Activated B cell treated with CpG ODN at 0.5 μM for 24 hours (primary cell): ENCODE measurements at regions not wholly inside any gene's neighbourhood (a gene's known extent, or its start where the extent isn't known, plus 50 kb on each side); places are given as distances from the start of the nearest gene placed in this dataset.

Experiments
- ATAC-seq: fragments of 200-7000 bp; cut with Tn5 transposase; one replicate; pipeline ENCODE4 v1.10.0; 2021; ENCODE audit warnings: low read depth, mild to moderate bottlenecking, moderate library complexity
- CTCF ChIA-PET: fragments of 350-600 bp; sonication (Branson Sonifier 250); formaldehyde crosslinking; loops from one replicate; lab custom pipeline; 2021; ENCODE audit warnings: antibody characterized with exemption; lab: Charles Lee
- POLR2A ChIA-PET: fragments of 350-600 bp; sonication (Branson Sonifier 250); formaldehyde crosslinking; loops from one replicate; lab custom pipeline; 2021; ENCODE audit warnings: antibody characterized with exemption; lab: Charles Lee
- DNase-seq: peaks from one replicate; pipeline ENCODE4 v3.0.0; 2022
- H3K27ac Mint-ChIP-seq: one replicate; pipeline ENCODE4 v1.8.0; 2020; ENCODE audit warnings: mixed read lengths
- H3K27me3 Mint-ChIP-seq: one replicate; pipeline ENCODE4 v1.8.0; 2021; ENCODE audit warnings: mixed read lengths
- H3K36me3 Mint-ChIP-seq: one replicate; pipeline ENCODE4 v1.8.0; 2021; ENCODE audit warnings: low read depth, mixed read lengths
- H3K4me1 Mint-ChIP-seq: one replicate; pipeline ENCODE4 v1.8.0; 2021; ENCODE audit warnings: mixed read lengths
- H3K4me3 Mint-ChIP-seq: one replicate; pipeline ENCODE4 v1.8.0; 2020; ENCODE audit warnings: mild to moderate bottlenecking, mixed read lengths
- H3K9me3 Mint-ChIP-seq: one replicate; pipeline ENCODE4 v1.8.0; 2020; ENCODE audit warnings: mixed read lengths
- CTCF ChIP-seq: fragments of 200-600 bp; IDR thresholded peaks from one replicate; pipeline ENCODE4 v1.8.0; 2022; ENCODE audit warnings: antibody characterized with exemption, mild to moderate bottlenecking
- intact Hi-C: fragments of 100-400 bp; cut with micrococcal nuclease; formaldehyde crosslinking; loops from one replicate; pipeline ENCODE4 v1.15.1; 2024

DNA sequence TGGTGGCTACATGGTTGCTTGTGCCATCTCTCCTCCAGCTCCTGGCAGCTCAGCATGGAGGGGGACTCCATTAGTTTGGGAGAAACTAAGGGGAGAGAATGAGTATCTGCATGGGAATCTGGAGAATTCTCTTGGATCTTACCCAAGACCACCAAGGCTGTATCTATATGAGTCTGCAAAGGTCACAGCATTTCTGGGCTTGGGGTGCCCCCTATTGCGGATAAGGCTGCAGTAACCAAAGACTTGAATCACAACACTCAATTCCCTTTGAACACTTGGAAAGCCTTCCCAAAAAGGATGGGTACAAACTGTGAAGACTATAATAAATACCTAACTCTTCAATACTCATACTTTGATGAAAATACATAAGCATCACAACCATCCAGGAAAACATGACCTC is 623.5 kb upstream of the NR3C2 start:
- ChIA-PET CTCF (no interaction called here), POLR2A (no interaction called here)
- ATAC-seq (no peak), DNase-seq (no peak)
- Mint-ChIP-seq H3K4me3 (no peak overlapping the region), H3K9me3 (peaks cover 6% of the 10 kb centered on the region), H3K27ac (no peak overlapping the region), H3K36me3 (no peaks in the 10 kb centered on the region), H3K4me1 (no peaks in the 10 kb centered on the region), H3K27me3 (no peaks in the 10 kb centered on the region)
- no peak for TF ChIP-seq CTCF
- intact Hi-C loops = no loop called here

DNA sequence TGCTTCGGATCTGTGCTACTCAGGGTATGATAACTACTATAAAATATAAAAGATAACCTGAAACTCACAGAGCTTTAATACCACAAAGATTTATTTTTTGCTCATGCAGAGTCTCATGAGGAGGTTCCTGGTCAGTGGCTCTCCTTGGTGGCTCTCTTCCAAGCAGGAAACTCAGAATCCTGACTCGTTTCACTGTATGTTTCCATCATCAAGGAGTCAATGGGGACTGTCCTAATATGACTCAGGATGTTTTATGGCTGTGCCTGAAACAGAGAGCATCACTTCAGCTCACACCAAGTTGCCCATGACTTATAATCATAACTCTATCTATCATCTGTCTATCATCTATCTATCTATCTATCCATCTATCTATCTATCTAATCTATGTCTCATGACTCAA is 620.8 kb upstream of the NR3C2 start:
- ATAC-seq = no peak

GRCh38 chr4:149057594-149057993 is 615.4 kb upstream of the NR3C2 start:
- ChIA-PET POLR2A (no interaction called here), CTCF (no interaction called here)
- ATAC-seq = no peak
- Mint-ChIP-seq H3K4me1 (no peaks in the 10 kb centered on the region), H3K9me3 (no peaks in the 10 kb centered on the region), H3K36me3 (no peaks in the 10 kb centered on the region), H3K27me3 (no peaks in the 10 kb centered on the region), H3K4me3 (no peak overlapping the region), H3K27ac (no peak overlapping the region)
- DNase-seq = no peak
- TF ChIP-seq CTCF = no peak
- intact Hi-C loops = no loop called here

More for the DNA sequence above, 620.8 kb upstream of the NR3C2 start:
- no peaks in the 10 kb centered on the region for H3K4me1 Mint-ChIP-seq
- no peak overlapping the region for H3K27ac Mint-ChIP-seq
- ChIA-PET POLR2A (no interaction called here), CTCF (no interaction called here)
- no peaks in the 10 kb centered on the region for H3K27me3 Mint-ChIP-seq
- peaks cover 3% of the 10 kb centered on the region for H3K9me3 Mint-ChIP-seq
- TF ChIP-seq CTCF = no peak
- H3K36me3 Mint-ChIP-seq = no peaks in the 10 kb centered on the region
- intact Hi-C loops = no loop called here
- no peak overlapping the region for H3K4me3 Mint-ChIP-seq
- DNase-seq = no peak

DNA sequence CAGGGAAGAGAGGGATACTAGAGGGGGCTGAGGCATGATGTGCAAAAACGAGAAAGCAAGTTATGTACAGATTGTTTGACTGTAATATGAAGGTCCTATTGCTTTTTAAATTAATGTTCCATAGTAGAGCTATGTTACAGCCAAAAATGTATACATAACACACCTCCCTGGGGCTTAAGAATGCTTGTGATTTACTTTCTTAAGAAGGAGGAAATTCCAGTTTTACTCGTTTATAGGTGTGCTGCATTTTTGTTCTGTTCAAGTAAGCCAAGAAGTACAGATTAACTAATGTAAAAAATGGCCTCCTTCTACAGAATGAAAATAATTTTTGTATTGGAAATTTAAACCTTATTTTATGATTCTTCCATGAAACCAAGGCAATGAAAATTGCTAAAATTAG is 614.4 kb upstream of the NR3C2 start:
- CTCF ChIA-PET = no interaction called here
- no peak for ATAC-seq
- no peak overlapping the region for H3K4me3 Mint-ChIP-seq

DNA sequence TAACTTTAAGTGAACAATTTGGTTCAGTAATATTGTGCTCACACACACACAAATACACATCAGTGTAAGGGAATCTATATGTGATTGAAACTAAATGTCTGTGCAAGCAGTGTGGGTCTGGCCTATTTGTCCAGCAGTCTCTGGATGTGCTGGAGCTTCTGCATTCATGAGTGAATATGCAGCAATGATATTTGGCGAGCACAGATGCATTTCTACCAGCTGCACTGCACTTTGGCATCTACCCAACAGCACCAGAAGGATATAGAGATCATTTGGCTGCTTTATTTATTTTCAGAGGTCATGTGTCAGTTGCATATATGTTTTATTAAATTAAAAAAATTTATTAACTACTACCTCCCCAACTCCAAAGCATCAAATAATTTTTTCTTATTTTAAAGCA is 613.4 kb upstream of the NR3C2 start:
- no peaks in the 10 kb centered on the region for H3K9me3 Mint-ChIP-seq
- ATAC-seq (no peak), DNase-seq (no peak)
- no peak overlapping the region for H3K27ac Mint-ChIP-seq
- H3K27me3 Mint-ChIP-seq = no peaks in the 10 kb centered on the region
- intact Hi-C loops = no loop called here
- CTCF ChIA-PET = no interaction called here
- POLR2A ChIA-PET = no interaction called here
- no peak for TF ChIP-seq CTCF
- H3K4me1 Mint-ChIP-seq = no peaks in the 10 kb centered on the region
- no peaks in the 10 kb centered on the region for H3K36me3 Mint-ChIP-seq
- H3K4me3 Mint-ChIP-seq = no peak overlapping the region

More for the DNA sequence above, 614.4 kb upstream of the NR3C2 start:
- intact Hi-C loops = no loop called here
- H3K27me3 Mint-ChIP-seq = no peaks in the 10 kb centered on the region
- H3K9me3 Mint-ChIP-seq = no peaks in the 10 kb centered on the region
- no peaks in the 10 kb centered on the region for H3K36me3 Mint-ChIP-seq
- TF ChIP-seq CTCF = no peak
- DNase-seq = no peak
- no peaks in the 10 kb centered on the region for H3K4me1 Mint-ChIP-seq
- H3K27ac Mint-ChIP-seq = no peak overlapping the region
- POLR2A ChIA-PET = no interaction called here
